MV-4-11 (cell line): ENCODE measurements at regions not wholly inside any gene's neighbourhood (a gene's known extent, or its start where the extent isn't known, plus 50 kb on each side); places are given as distances from the start of the nearest gene placed in this dataset.

Experiments
- DNase-seq: peaks from one replicate; lab custom pipeline; 2025; lab: John Stamatoyannopoulos, UW

DNA sequence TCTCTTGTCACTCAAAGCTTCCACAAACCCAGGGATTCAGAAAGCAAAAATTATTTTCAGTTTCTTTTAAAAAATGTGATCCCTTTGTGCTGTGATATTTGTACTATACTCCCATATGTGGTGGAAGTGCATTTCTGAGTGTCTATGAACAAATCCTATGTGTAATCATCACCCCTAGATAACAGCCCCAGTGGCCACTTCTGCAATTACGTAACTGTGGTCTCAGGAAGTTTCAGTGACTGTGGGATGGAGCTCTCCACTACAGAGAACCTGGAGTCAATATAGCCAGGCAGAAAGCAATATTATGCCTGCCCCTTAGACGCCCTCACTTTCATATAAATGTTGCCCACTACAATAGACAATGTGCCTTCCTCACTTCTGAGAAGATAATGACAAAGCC is 1101.7 kb upstream of the GHITM start:
- peak; percentile 62 for DNase-seq

DNA sequence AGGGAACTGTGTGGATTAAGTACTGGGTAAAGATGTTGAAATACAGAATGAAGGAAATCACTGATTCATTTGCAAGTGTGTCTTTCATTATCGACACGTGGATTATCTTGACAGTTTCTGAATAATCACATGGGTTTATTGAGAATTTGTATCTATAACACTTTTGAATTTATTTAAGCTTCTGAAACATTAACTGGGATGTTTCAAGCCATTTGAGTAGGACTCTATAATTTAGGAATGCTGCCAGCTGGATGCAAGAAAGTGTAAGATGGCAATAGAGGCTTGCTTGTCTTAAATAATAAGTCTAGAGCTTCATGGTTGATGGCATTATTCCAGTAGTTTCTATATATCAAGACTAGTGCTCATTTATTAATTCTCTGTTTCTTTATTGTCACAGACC is 1100.7 kb upstream of the GHITM start:
- DNase-seq = no peak

DNA sequence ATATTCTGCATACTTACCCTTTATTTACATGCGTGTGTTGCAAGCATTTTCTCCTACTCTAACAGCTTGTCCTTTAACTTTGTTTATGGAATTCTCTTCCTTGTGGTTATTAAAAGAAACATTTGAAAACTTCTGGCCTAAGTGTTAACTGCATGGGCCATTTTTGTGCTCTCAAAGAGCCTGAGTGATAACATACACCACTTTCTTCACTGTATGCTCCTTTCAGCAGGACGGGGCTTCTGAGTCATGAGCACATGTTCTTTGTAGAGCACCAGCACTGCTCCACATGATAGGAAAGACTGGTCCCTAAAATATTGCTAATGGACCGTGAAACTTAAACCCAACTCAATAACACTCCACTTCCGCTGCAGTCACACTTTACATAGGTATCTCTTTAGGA is 1093.6 kb upstream of the GHITM start:
- no peak for DNase-seq

DNA sequence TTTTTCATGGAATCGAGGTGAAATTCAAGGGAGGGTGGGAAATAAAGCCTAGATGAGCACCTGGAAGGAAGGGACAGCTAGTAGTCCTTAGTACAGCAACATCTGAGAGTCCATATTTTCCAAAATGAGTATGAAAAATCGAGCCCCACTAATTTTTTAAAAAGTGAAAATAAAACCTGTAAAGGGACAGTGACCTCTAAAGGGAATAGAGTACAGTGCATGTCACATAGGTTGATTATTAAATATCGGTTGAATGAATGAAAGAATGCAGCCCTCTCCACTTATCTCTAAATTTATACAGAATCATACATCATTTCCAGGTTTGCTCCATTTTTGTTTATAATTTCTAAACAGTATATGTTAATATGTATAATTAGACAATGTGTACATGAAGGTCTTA is 1088.5 kb upstream of the GHITM start:
- DNase-seq = no peak

DNA sequence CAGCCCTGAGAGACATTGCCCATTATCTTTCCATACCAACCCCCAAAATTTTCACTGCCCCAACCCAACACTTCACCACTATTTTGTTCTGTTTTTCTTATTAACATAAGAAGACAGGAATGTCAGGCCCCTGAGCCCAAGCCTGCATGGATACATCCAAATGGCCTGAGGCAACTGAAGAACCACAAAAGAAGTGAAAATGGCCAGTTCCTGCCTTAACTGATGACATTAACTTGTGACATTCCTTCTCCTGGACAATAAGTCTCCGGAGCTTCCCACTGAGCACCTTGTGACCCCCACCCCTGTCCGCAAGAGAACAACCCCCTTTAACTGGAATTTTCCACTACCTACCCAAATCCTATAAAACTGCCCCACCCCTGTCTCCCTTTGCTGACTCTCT is 1076.4 kb upstream of the GHITM start:
- DNase-seq = no peak

DNA sequence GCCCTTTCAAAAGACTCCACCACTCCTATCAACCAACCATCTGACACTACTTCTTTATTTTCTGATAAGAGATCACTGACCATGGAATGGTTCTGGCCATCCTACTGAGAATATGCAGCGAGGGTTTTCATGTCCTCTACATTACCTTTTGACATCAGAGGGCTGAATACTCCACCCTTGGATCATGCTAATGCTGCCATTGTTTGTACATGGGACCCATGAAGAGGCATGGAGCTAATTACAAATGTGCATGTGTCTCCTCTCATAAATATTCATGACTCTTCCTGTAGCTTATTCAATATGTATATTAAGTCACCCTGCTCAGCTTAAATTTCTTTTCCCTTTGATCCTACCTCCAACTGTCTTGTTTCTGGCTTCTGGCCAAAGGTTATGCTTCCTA is 1065.8 kb upstream of the GHITM start:
- DNase-seq = no peak

DNA sequence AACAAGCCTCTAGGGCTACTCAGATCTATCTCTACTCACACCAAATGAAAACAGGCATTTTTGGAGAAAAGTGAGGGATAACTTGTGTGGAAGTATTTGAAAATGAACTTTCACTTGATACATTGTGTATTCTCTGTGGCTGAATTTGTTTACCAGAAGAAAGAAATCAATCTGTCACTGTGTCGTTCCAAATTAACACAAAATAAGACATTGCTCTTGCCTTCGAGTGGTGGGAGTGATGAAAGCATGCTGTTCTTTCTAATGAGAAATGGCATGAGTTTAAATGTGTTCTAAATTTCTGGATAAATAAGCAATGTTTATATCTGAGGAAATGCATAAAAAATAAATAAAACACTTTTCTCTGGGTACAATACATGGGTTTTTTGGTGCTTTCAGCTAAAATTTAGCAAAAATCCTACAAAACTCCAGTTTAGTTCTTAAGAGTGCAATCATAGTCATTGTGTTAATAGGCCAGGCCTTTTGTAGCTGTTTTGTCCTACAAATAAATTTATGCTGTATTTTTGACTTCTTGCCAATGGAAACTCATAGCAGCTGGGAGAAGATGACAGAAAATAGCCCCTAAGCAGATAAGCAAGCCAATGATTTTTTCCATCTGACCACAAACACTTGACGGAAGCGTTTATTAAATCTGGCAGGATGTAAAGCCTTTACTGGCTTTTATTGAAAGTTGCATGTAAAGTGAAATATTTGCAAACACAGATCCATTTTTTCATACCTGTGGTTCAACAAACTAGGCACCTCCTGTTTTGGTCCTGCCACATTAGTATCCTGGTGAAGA is 1064.1 kb upstream of the GHITM start:
- no peak for DNase-seq

DNA sequence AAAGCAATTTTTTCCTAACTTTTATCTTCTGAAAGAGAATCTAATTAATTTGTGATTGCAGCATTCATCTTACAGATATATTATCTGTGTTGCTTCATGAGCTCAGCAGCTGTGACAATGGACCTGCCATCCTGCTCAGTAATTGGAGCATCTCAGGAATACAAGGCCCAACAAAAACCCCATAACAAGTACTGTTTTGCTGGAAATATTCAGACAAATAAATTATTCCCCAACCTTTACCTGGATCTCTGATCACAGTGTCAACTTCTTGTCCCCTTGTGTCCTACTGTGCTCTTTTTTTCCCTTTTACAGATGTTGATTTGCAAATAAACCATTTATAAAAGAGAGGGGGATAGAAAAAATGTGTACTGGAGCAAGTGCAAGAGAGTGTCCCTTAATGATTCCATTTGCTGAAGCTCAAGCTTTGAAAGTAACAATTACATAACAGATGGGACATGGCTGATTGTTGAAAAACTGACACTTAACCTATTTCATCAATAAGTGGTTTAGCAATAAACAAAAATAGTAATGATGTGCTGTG is 1063.4 kb upstream of the GHITM start:
- no peak for DNase-seq

DNA sequence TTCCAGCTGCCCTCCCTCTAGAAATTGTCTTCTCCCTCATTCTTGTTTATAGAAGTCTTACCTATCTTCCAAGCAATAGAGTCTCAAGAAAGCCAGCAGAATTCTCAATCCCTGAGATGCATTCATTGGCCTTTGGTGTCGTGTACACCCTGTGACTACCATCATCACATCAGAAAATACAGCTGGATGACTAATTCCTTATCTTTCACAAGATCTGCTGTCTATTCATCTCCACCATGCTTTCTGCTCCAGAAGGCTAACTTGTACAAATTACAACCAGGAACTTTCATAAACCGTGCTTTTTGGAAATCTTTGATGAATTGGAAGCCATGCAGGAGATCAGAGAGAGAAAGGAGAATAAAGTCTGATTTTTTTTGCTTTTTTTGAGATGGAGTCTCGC is 1062.9 kb upstream of the GHITM start:
- DNase-seq = no peak

DNA sequence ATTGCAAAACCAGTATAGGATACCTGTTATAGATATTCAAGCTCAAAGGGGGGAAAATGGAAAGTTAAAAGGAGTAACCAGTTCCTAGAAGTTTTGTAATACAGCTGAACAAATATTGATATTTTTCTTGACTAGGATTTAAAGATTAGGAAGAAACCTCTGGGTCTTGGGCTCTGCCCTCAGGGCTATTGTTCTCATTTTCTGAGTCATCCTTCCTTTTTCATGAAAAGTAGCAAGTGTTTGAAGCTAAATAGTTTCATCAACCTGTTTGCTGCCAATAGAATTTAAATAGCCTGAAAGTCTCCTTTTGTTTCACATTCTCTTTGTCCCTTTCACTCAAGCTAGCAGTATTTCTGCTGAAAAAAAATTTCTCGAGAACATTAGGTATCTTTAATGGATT is 1061.1 kb upstream of the GHITM start:
- DNase-seq = no peak

DNA sequence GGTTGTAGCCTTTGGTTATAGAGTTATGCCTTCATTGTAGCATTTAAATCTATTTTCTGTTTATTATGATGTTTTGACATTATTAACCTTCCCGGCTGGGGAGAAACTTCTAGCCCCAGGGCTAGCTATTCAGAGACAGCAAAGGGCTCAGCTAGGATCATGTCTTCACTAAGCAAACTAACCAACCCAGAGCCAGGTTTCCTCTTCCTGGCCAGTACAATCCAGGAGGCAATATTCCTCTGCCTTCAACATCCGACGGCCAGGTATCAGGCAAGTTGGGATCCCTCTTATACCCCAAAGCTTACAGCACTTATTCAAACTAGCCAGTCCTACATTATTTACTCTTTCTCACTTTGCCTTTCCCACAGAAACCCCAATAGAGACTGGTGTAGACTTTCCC is 1060.7 kb upstream of the GHITM start:
- no peak for DNase-seq

DNA sequence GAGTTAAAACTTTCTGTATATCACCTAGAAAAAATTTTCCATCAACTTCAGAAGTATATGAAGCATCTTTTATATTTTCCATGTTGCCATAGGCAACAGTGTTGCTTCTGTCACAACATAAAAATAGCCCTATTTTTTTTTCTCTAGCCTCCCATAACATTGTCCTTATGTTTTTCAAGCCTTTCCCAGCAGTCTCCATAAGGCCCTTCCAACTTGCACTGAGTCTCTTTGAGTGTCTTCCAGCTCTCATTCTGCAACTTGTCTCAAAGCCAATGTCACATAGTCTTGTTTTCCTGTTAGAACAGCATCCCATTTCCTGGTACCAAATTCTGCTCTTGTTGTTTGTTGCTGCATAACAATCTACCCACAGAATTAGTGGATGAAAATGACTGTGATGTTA is 1055.5 kb upstream of the GHITM start:
- no peak for DNase-seq

DNA sequence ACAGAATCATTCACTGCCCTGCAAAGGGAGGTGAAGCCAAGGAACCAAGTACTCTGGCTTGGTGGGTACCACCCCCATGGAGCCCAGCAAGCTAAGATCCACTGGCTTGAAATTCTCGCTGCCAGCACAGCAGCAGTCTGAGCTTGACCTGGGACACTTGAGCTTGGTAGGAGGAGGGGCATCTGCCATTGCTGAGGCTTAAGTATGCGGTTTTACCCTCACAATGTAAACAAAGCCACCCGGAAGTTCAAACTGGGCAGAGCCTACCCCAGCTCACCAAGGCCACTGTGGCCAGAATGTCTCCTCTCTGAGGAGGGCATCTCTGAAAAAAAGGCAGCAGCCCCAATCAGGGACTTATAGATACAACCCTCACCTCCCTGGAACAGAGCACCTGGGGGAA is 1050.0 kb upstream of the GHITM start:
- DNase-seq = no peak

DNA sequence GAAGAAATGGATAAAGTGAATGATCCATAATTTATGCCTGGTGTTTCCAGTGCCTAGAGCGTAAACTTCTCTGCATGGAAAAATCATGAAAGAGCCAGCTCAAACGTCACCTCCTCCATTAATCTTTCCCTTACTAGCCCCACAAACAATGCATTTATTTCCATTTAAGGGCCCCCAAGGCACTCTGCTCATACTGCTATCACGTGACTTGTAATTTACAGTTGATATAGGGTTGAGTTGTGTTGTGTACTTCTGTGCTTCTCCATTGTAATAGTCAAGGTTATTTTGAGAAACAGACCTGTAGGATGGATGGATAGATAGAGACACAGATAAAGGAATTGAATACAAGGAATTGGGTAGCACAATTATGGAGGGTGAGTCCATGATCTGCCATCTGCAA is 1034.7 kb upstream of the GHITM start:
- no peak for DNase-seq

DNA sequence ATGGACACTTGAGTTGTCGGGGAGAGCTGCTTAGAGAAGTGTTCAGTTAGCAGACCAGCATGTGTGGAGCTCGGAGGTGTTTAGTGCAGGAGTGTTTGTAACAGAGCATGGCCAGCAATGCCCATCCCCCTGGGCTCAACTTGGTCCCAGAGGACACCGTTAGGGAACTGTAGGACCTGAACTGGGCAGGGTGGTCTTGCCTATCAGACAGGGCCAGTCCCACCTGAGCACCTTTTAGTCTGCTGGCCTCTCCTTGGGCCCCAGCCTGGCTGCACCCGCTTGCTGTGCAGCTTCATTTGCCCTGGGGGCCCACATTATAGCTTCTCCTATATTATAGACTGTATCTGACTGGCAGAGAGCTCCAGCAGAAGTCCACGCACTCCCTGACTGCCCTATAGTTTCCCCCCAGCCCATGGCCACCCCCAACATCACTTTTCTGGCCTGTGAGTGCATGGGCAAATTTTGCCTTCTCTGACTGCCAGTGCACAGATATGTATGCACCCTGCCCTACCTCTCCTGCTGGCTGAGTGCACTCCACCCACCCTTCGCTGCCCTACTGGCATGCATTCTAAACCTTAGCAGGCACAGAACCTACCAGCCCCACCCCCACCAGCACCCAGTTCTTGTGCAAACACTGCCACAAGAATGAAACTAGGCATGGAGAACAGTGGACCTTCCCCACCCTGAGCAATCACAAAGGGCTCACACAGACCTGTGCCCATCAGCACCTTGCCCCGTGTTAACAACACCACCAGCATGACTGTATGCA is 1030.6 kb upstream of the GHITM start:
- no peak for DNase-seq

DNA sequence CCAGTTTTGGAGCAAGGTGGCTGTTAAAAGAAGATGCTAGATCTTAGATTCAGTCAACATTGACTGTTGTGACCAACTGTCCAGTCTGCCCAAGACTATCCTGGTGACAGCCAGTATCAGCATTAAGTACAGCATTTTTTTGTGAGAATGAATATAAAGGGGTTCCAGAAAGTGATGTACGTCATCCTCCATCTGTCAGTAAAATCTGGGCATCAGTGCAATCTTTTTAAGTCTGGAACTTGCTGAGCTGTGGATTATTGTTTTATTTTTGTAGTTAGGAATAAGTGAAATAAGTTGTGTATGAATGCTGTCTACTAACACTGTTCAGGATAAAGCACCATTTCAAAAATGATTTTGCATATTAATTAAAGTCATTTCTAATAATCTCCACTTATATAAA is 1020.0 kb upstream of the GHITM start:
- DNase-seq = no peak

DNA sequence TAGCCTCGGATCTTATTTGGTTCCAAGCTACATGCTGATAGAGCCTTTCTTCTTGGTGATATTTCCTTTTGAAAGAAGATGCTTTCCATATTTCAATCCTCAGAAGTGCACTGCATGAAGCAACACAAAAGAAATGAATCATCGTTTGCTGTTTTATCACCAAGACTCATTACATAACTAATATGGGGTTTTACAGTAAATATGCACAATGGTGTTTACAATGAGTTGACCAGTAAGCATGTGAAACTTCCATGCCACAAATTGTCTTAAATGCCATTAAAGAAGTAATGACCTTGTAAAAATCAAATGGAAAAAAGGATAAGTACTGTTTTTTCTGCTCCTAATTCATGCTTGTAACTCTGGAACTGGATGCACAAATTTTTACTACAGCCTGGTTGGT is 1017.0 kb upstream of the GHITM start:
- DNase-seq = no peak

DNA sequence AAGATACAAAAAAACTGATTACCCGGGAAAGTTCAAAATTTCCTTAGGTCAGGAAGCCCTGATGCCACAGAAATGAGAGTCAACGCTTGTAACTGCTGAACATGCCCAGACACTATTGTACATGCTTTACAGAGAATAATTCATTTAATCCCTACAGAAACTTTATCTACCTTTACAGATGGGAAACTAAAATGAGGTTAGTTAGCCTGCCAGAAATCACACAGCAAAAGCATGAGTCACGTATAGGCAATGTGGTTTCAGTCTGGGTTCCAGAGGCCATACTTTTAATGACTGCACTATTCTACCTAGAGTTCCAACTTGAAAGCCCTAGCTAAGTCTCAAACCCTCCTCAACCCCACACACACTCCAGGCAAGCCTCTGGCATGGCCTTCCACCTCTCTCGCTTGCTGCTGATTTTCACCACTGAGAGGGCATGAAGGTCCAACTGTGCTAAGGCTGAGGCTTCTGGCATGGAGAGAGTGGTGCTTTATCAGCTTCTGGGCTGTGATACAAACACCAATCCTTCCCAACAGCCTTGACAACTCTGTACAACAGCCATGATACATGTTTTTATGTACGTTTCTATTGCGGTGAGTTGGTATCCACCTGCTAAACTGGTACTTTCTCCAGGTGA is 1011.2 kb upstream of the GHITM start:
- DNase-seq = no peak

DNA sequence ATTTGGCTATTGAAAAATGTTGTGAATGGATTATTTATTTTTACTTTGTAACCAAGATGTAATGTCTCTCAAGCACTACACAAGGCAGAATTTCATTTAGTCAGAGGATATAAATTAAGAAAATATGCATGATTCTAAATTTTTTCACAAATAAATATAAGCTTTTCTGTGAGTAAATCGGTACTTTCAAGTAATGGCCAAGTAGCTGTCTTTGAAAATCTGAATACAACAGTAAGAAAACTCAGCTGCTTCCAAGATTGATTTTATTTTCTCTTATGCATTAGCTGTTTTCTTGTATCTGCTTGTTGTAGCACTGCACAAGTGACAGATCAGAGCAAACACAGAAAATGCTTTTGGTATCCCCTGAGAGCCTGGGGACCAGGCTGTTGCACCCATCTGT is 998.5 kb upstream of the GHITM start:
- no peak for DNase-seq

DNA sequence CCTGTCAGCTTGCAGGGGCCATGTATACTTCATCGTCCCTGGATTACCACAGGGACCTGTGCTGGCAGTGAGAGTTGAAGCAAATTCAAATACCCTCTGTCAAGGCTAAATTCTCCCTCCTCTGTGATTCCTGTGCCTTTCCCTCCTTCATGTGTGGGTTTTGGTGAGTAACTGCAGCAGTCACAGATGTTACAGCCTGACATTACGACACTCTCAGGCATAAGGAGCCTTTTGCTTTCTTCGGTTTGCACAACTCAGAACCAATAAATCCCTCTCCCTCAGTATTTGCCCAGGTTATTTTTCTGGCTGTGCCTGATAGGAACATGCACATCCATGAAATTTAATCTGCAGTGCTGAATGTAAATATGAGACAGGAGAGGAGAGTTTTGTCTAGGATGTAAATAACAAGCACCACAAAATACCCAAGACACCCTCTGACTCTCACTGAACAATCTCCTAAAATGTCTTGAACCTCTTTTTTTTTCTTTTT is 997.2 kb upstream of the GHITM start:
- DNase-seq = no peak

DNA sequence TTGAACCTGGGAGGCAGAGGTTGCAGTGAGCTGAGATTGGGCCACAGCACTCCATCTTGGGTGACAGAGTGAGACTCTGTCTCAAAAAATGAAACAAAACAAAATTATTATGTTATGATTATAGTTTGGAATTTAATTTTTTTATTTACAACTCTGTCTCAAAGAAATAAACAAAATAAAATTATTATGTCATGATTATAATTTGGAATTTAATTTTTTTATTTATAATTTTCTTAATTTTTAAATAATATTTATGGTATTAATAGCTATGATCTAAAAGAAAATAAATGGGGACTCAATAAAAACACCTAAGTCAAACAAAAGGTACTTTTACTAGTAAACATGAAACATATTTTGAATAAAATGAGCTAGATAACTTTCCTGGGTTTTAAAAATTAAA is 994.8 kb upstream of the GHITM start:
- no peak for DNase-seq

DNA sequence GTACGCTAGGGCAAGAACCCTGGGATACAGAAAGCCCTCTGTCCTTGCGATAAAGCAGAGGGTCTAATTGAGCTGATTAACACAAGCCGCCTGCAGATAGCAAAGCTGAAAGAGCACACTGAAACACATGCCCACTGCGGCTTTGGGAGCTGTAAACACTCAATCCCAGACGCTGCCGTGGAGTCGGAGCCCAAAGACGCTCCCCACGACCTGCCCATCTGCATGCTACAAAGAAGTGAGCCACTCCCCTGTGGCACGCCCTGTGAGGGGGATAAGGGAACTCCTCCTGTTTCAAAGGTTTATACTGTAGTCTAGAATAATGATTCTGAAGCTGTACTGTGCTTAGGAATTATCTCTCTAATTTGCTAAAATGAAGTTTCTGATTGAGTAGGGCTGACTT is 985.6 kb upstream of the GHITM start:
- DNase-seq = no peak

DNA sequence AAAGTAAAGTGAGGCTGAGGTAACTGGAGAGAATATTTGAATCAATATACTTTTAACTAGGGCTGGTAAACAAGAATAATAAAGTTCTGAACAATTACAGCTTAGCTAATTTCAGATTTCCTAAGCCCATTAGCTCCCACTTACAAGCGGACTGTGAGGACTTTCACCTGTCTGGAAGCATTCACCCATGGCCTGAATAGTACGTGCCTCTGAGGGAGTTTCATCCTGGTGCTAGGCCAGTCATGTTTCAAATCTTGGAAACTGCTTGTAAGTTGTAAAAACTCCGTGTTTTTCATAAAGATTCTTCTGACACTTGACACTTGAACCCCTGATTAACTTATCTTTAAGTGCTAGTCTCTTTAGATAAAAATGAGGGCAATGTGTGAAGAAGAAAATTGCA is 975.2 kb upstream of the GHITM start:
- DNase-seq = no peak
